ENCODE measurements at regions not wholly inside any gene's neighbourhood (a gene's known extent, or its start where the extent isn't known, plus 50 kb on each side); places are given as distances from the start of the nearest gene placed in this dataset.
"Not testable (repeated sequence)": the region's sequence is repeated elsewhere in the genome, so short reads cannot be mapped to it uniquely, and the experiment has no call there.

- Mint-ChIP-seq H3K4me3 (no peak overlapping the region), H3K27ac (no peak overlapping the region), H3K27me3 (peaks cover 0 to 25% (median 5%) of the 10 kb centered on the region in 5 donors), H3K9me3 (peaks cover 0 to 10% (median 0%) of the 10 kb centered on the region in 9 donors), H3K4me1 (no peaks in the 10 kb centered on the region), H3K36me3 (no peaks in the 10 kb centered on the region)
- ATAC-seq = no peak
- POLR2A ChIA-PET = no interaction called here
- no peak for DNase-seq
Observed at GRCh38 chr16:58866935-58867334, 132.8 kb upstream of the GOT2 start.

- POLR2A ChIA-PET = no interaction called here
Observed at GRCh38 chr16:58863761-58864160, 129.6 kb upstream of the GOT2 start.

GRCh38 chr16:58863042-58863441 lies 128.9 kb upstream of the GOT2 start:
- H3K4me3 Mint-ChIP-seq = no peak overlapping the region
- H3K9me3 Mint-ChIP-seq = peaks cover 0 to 5% (median 0%) of the 10 kb centered on the region in 9 donors
- POLR2A ChIA-PET = no interaction called here
- H3K27me3 Mint-ChIP-seq = peaks cover 2 to 30% (median 9%) of the 10 kb centered on the region in 5 donors
- DNase-seq = no peak
- H3K27ac Mint-ChIP-seq = no peak overlapping the region
- H3K4me1 Mint-ChIP-seq = no peaks in the 10 kb centered on the region
- no peaks in the 10 kb centered on the region for H3K36me3 Mint-ChIP-seq
- ATAC-seq = no peak

More at GRCh38 chr16:58863761-58864160, 129.6 kb upstream of the GOT2 start:
- Mint-ChIP-seq H3K4me1 (no peaks in the 10 kb centered on the region), H3K27ac (no peak overlapping the region), H3K27me3 (peaks cover 2 to 27% (median 9%) of the 10 kb centered on the region in 5 donors), H3K9me3 (peaks cover 0 to 5% (median 0%) of the 10 kb centered on the region in 9 donors), H3K36me3 (no peaks in the 10 kb centered on the region), H3K4me3 (no peak overlapping the region)
- no peak for DNase-seq
- no peak for ATAC-seq

- H3K4me3 Mint-ChIP-seq = no peak overlapping the region
- H3K27ac Mint-ChIP-seq = no peak overlapping the region
- ATAC-seq (no peak), DNase-seq (no peak)
- no peaks in the 10 kb centered on the region for H3K4me1 Mint-ChIP-seq
- POLR2A ChIA-PET = no interaction called here
- peaks cover 2 to 30% (median 9%) of the 10 kb centered on the region in 5 donors for H3K27me3 Mint-ChIP-seq
- peaks cover 0 to 5% (median 0%) of the 10 kb centered on the region in 9 donors for H3K9me3 Mint-ChIP-seq
- no peaks in the 10 kb centered on the region for H3K36me3 Mint-ChIP-seq
Observed at GRCh38 chr16:58862334-58863021, 128.4 kb upstream of the GOT2 start.

- H3K9me3 Mint-ChIP-seq = peaks cover 0 to 3% (median 0%) of the 10 kb centered on the region in 9 donors
- ATAC-seq = no peak
Observed at GRCh38 chr16:58859958-58860669, 126.0 kb upstream of the GOT2 start.

GRCh38 chr16:58858577-58858976 lies 124.5 kb upstream of the GOT2 start:
- peaks cover 2 to 30% (median 11%) of the 10 kb centered on the region in 5 donors for H3K27me3 Mint-ChIP-seq
- H3K36me3 Mint-ChIP-seq, POLR2A ChIA-PET, H3K4me3 Mint-ChIP-seq, H3K27ac Mint-ChIP-seq, H3K9me3 Mint-ChIP-seq, H3K4me1 Mint-ChIP-seq, DNase-seq, ATAC-seq: not testable (repeated sequence)

More at GRCh38 chr16:58859958-58860669, 126.0 kb upstream of the GOT2 start:
- Mint-ChIP-seq H3K27me3 (peaks cover 2 to 38% (median 12%) of the 10 kb centered on the region in 5 donors), H3K27ac (no peak overlapping the region), H3K36me3 (no peaks in the 10 kb centered on the region), H3K4me3 (no peak overlapping the region), H3K4me1 (no peaks in the 10 kb centered on the region)
- POLR2A ChIA-PET = no interaction called here
- DNase-seq = no peak

GRCh38 chr16:58855291-58855863 lies 121.3 kb upstream of the GOT2 start:
- no peak overlapping the region for H3K27ac Mint-ChIP-seq
- no peak for ATAC-seq

GRCh38 chr16:58853854-58854791 lies 120.0 kb upstream of the GOT2 start:
- Mint-ChIP-seq H3K36me3 (no peaks in the 10 kb centered on the region), H3K9me3 (peaks cover 0 to 2% (median 0%) of the 10 kb centered on the region in 9 donors), H3K4me3 (no peak overlapping the region), H3K4me1 (peaks cover 0 to 4% (median 0%) of the 10 kb centered on the region in 4 donors), H3K27ac (no peak overlapping the region), H3K27me3 (peaks cover 2 to 30% (median 3%) of the 10 kb centered on the region in 5 donors)
- ATAC-seq (no peak), DNase-seq (no peak)
- POLR2A ChIA-PET = no interaction called here

More at GRCh38 chr16:58855291-58855863, 121.3 kb upstream of the GOT2 start:
- no peak for DNase-seq
- no peaks in the 10 kb centered on the region for H3K36me3 Mint-ChIP-seq
- POLR2A ChIA-PET = no interaction called here
- no peak overlapping the region for H3K4me3 Mint-ChIP-seq
- peaks cover 2 to 32% (median 5%) of the 10 kb centered on the region in 5 donors for H3K27me3 Mint-ChIP-seq
- H3K4me1 Mint-ChIP-seq = peaks cover 0 to 4% (median 0%) of the 10 kb centered on the region in 4 donors
- peaks cover 0 to 2% (median 0%) of the 10 kb centered on the region in 9 donors for H3K9me3 Mint-ChIP-seq

- Mint-ChIP-seq H3K36me3 (no peaks in the 10 kb centered on the region), H3K4me3 (no peak overlapping the region), H3K4me1 (peaks cover 0 to 4% (median 0%) of the 10 kb centered on the region in 4 donors), H3K9me3 (peaks cover 0 to 6% (median 0%) of the 10 kb centered on the region in 9 donors), H3K27ac (no peak overlapping the region), H3K27me3 (peaks cover 2 to 23% (median 2%) of the 10 kb centered on the region in 5 donors)
- no peak for DNase-seq
- POLR2A ChIA-PET = no interaction called here
- no peak for ATAC-seq
Observed at GRCh38 chr16:58850678-58851020, 116.5 kb upstream of the GOT2 start.

GRCh38 chr16:58850019-58850677 lies 116.0 kb upstream of the GOT2 start:
- Mint-ChIP-seq H3K27ac (no peak overlapping the region), H3K9me3 (peaks cover 0 to 6% (median 0%) of the 10 kb centered on the region in 9 donors), H3K36me3 (no peaks in the 10 kb centered on the region), H3K4me1 (peaks cover 0 to 4% (median 0%) of the 10 kb centered on the region in 4 donors), H3K27me3 (peaks cover 2 to 23% (median 3%) of the 10 kb centered on the region in 5 donors), H3K4me3 (no peak overlapping the region)
- POLR2A ChIA-PET = no interaction called here
- DNase-seq (no peak), ATAC-seq (no peak)

- H3K9me3 Mint-ChIP-seq = peaks cover 0 to 6% (median 0%) of the 10 kb centered on the region in 9 donors
- POLR2A ChIA-PET = no interaction called here
Observed at GRCh38 chr16:58848662-58849002, 114.5 kb upstream of the GOT2 start.

More at GRCh38 chr16:58848662-58849002, 114.5 kb upstream of the GOT2 start:
- H3K27ac Mint-ChIP-seq = no peak overlapping the region
- no peak overlapping the region for H3K4me3 Mint-ChIP-seq
- no peak for DNase-seq
- ATAC-seq = no peak
- H3K4me1 Mint-ChIP-seq = no peaks in the 10 kb centered on the region
- H3K36me3 Mint-ChIP-seq = no peaks in the 10 kb centered on the region
- H3K27me3 Mint-ChIP-seq = peaks cover 0 to 23% (median 4%) of the 10 kb centered on the region in 5 donors

All from naive thymus-derived CD8-positive, alpha-beta T cell (primary cell).